ENCODE measurements at regions not wholly inside any gene's neighbourhood (a gene's known extent, or its start where the extent isn't known, plus 50 kb on each side); places are given as distances from the start of the nearest gene placed in this dataset.

DNA sequence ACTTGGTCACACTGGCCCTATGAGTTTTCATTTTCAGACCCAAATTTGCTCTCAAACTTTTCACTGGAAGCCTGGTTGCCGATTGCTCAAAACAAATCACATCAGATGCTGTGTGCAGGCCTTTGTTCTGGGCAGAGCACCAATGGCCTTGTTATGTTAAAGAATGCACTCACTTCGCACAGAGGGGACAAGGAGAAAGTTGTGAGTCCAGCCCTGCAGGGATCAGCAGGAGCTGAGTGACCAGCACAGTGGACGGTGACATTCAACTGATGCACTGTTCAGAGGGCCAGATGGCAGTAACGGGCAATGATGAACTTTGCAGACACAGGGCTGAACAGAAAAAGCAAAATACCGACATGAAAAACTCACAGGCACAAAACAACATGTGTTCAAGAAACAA lies 86.1 kb downstream of the BARX1 start:
- intact Hi-C loops (cut with micrococcal nuclease), result no loop called here
- no TSS peak for BruUV-seq (replicated peaks)
- H3K4me1 Mint-ChIP-seq (ENCODE audit: insufficient read depth, unreplicated experiment), result no peaks in the 10 kb centered on the region
- no peak for DNase-seq (ENCODE audit: unreplicated experiment)
- ChIA-PET CTCF (no interaction called here), POLR2A (no interaction called here)
- no peak overlapping the region for H3K27ac Mint-ChIP-seq (ENCODE audit: low read depth, unreplicated experiment)
- H3K36me3 Mint-ChIP-seq (ENCODE audit: insufficient read depth, unreplicated experiment), result no peaks in the 10 kb centered on the region
- no peak overlapping the region for H3K4me3 Mint-ChIP-seq (ENCODE audit: unreplicated experiment)
- peaks cover 14% of the 10 kb centered on the region for H3K9me3 Mint-ChIP-seq (ENCODE audit: unreplicated experiment)
- TF ChIP-seq, protein P1, sequence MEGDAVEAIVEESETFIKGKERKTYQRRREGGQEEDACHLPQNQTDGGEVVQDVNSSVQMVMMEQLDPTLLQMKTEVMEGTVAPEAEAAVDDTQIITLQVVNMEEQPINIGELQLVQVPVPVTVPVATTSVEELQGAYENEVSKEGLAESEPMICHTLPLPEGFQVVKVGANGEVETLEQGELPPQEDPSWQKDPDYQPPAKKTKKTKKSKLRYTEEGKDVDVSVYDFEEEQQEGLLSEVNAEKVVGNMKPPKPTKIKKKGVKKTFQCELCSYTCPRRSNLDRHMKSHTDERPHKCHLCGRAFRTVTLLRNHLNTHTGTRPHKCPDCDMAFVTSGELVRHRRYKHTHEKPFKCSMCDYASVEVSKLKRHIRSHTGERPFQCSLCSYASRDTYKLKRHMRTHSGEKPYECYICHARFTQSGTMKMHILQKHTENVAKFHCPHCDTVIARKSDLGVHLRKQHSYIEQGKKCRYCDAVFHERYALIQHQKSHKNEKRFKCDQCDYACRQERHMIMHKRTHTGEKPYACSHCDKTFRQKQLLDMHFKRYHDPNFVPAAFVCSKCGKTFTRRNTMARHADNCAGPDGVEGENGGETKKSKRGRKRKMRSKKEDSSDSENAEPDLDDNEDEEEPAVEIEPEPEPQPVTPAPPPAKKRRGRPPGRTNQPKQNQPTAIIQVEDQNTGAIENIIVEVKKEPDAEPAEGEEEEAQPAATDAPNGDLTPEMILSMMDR (IDR thresholded peaks at IDR 0.05; ENCODE audit: unreplicated experiment), result no peak
- H3K27me3 Mint-ChIP-seq (ENCODE audit: insufficient read depth, unreplicated experiment), result peaks cover 30% of the 10 kb centered on the region

DNA sequence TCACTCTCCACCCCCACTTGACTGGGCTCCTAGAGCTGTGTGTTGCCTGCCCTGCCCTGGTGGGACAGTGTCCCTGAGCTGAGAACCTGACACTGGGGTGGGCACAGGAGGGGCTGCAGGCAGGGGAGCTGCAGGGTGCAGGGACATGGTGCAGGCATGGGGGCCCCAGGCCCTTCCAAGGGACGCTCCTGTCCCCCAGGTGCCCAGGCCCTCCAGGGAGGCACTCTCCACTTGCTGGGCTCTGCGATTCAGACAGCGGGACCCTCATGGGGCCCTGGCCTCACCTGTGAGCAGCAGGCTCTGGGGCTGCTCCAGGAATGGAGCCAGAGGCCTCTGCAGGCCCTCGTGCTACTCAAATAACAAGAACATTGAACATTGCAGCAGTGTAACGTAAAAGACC lies 89.4 kb downstream of the BARX1 start:
- no peak overlapping the region for H3K4me3 Mint-ChIP-seq (ENCODE audit: unreplicated experiment)
- TF ChIP-seq, protein P1 (IDR thresholded peaks at IDR 0.05; ENCODE audit: unreplicated experiment), result no peak

DNA sequence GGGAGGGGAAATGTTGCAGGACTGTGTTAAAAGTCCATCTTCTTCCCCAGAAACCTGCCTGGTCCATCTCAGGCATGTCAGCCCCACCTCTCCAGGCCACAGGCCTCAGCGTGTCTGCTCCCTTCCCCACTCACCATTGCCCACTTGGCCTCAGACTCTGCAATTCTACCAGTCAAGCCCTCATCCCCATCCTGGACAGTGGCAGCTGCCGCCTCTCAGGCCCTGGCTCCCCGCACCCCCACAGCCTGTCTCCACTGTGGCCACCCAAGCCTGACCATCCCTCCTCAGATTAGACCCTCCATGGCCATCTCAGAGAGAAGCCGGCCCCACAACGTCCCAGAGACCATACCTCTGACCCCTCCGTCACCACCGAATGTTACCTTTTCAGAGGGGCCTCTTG lies 89.9 kb downstream of the BARX1 start:
- H3K9me3 Mint-ChIP-seq (ENCODE audit: unreplicated experiment), result peaks cover 7% of the 10 kb centered on the region
- H3K4me1 Mint-ChIP-seq (ENCODE audit: insufficient read depth, unreplicated experiment), result no peaks in the 10 kb centered on the region
- no TSS peak for BruUV-seq (replicated peaks)
- H3K36me3 Mint-ChIP-seq (ENCODE audit: insufficient read depth, unreplicated experiment), result no peaks in the 10 kb centered on the region
- no peak overlapping the region for H3K4me3 Mint-ChIP-seq (ENCODE audit: unreplicated experiment)
- POLR2A ChIA-PET, result no interaction called here
- no peak overlapping the region for H3K27ac Mint-ChIP-seq (ENCODE audit: low read depth, unreplicated experiment)
- DNase-seq (ENCODE audit: unreplicated experiment), result no peak
- intact Hi-C loops (cut with micrococcal nuclease), result no loop called here
- CTCF ChIA-PET, result no interaction called here
- peaks cover 14% of the 10 kb centered on the region for H3K27me3 Mint-ChIP-seq (ENCODE audit: insufficient read depth, unreplicated experiment)
- TF ChIP-seq, protein P1 (IDR thresholded peaks at IDR 0.05; ENCODE audit: unreplicated experiment), result no peak

More for the DNA sequence above, 89.4 kb downstream of the BARX1 start:
- H3K36me3 Mint-ChIP-seq (ENCODE audit: insufficient read depth, unreplicated experiment), result no peaks in the 10 kb centered on the region
- H3K27ac Mint-ChIP-seq (ENCODE audit: low read depth, unreplicated experiment), result no peak overlapping the region
- DNase-seq (ENCODE audit: unreplicated experiment), result no peak
- H3K4me1 Mint-ChIP-seq (ENCODE audit: insufficient read depth, unreplicated experiment), result no peaks in the 10 kb centered on the region
- ChIA-PET POLR2A (no interaction called here), CTCF (no interaction called here)
- intact Hi-C loops (cut with micrococcal nuclease), result no loop called here
- peaks cover 19% of the 10 kb centered on the region for H3K27me3 Mint-ChIP-seq (ENCODE audit: insufficient read depth, unreplicated experiment)
- BruUV-seq (replicated peaks), result no TSS peak
- H3K9me3 Mint-ChIP-seq (ENCODE audit: unreplicated experiment), result peaks cover 7% of the 10 kb centered on the region

DNA sequence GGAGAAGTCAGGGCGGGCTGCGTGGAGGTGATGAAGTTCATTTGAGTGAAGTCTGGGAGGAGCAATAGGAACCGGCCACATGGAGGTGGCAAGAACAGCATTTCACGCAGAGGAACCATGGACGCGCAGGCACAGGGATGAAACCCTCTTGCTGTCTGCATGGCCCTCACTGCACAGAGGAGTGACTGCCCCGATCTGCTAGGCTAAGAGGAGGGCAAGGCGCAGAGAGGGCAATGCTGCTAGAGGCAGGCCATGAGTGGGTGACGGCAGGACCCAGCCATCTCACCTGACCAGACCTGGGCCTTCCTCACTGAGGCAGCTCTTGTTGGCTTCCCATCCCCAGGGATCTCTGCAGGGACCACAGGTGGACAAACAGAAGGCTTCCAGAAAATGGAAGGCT lies 90.3 kb downstream of the BARX1 start:
- TF ChIP-seq, protein P1 (IDR thresholded peaks at IDR 0.05; ENCODE audit: unreplicated experiment), result no peak
- H3K36me3 Mint-ChIP-seq (ENCODE audit: insufficient read depth, unreplicated experiment), result no peaks in the 10 kb centered on the region
- DNase-seq (ENCODE audit: unreplicated experiment), result no peak
- H3K4me1 Mint-ChIP-seq (ENCODE audit: insufficient read depth, unreplicated experiment), result no peaks in the 10 kb centered on the region
- no TSS peak for BruUV-seq (replicated peaks)
- ChIA-PET CTCF (no interaction called here), POLR2A (no interaction called here)
- intact Hi-C loops (cut with micrococcal nuclease), result no loop called here
- H3K9me3 Mint-ChIP-seq (ENCODE audit: unreplicated experiment), result peaks cover 7% of the 10 kb centered on the region
- no peak overlapping the region for H3K4me3 Mint-ChIP-seq (ENCODE audit: unreplicated experiment)
- no peak overlapping the region for H3K27ac Mint-ChIP-seq (ENCODE audit: low read depth, unreplicated experiment)
- peaks cover 14% of the 10 kb centered on the region for H3K27me3 Mint-ChIP-seq (ENCODE audit: insufficient read depth, unreplicated experiment)

All from MCF 10A (cell line).